A549 (cell line): ENCODE measurements at regions not wholly inside any gene's neighbourhood (a gene's known extent, or its start where the extent isn't known, plus 50 kb on each side); places are given as distances from the start of the nearest gene placed in this dataset.

Experiments used
- ATAC-seq, 2 experiments: fragments of 200-7000 bp in 1 of 2; fragments of >200 bp in 1 of 2; cut with Nextera tagmentation in 1 of 2; cut with Tn5 transposase in 1 of 2; 3 replicates each; pipeline versions ENCODE4 v1.8.0 to v1.9.1; 2018 to 2020; ENCODE audit warnings: mild to moderate bottlenecking in 1 of 2, moderate library complexity in 1 of 2
- CTCF ChIA-PET: fragments of 300-600 bp; sonication (Branson Sonifier 250); formaldehyde crosslinking; extraction: SDS; loops from one replicate; lab custom pipeline; 2021; ENCODE audit warnings: antibody characterized with exemption, inconsistent platforms; lab: Yijun Ruan, JAX
- POLR2A ChIA-PET: fragments of 350-600 bp; formaldehyde crosslinking; extraction: SDS; loops from one replicate; lab custom pipeline; 2021; ENCODE audit warnings: antibody characterized with exemption, inconsistent platforms; lab: Yijun Ruan, JAX
- DNase-seq, 2 experiments: peaks; one replicate each; pipeline versions ENCODE4 v3.0.0 to v3.0.0-alpha.2; 2011 to 2016; ENCODE audit warnings: low read depth in 1 of 2, low spot score in 1 of 2
- FAIRE-seq: peaks from 2 replicates; lab custom pipeline; 2011; peaks lifted over from hg19 to GRCh38; lab: Jason Lieb, UNC
- H3K27ac ChIP-seq, 2 experiments: fragments of >200 bp; sonication (Bioruptor Twin); formaldehyde crosslinking; 3 replicates each; pipeline ENCODE4 v1.5.1; 2016 to 2017
- H3K4me1 ChIP-seq: fragments of >200 bp; sonication (Bioruptor Twin); formaldehyde crosslinking; 3 replicates; pipeline ENCODE4 v1.6.1; 2016
- H3K4me2 ChIP-seq: fragments of >200 bp; sonication (Bioruptor Twin); formaldehyde crosslinking; 3 replicates; pipeline ENCODE4 v1.6.1; 2016
- H3K4me3 ChIP-seq: fragments of >200 bp; sonication (Bioruptor Twin); formaldehyde crosslinking; 3 replicates; pipeline ENCODE4 v1.5.1; 2016
- H3K9me3 ChIP-seq: fragments of >200 bp; sonication (Bioruptor Twin); formaldehyde crosslinking; 3 replicates; pipeline ENCODE4 v1.6.1; 2016
- ATOH8 ChIP-seq: fragments of 250-450 bp; sonication (Bioruptor Pico); IDR thresholded peaks from 2 replicates; pipeline ENCODE4 v1.5.0; 2020; ENCODE audit warnings: low read depth, mild to moderate bottlenecking, moderate library complexity
- BCL3 ChIP-seq: fragments of >200 bp; sonication (Bioruptor Twin); formaldehyde crosslinking; IDR thresholded peaks from 3 replicates; pipeline ENCODE4 v1.6.1; 2016
- CBX2 ChIP-seq: fragments of 200-600 bp; sonication (generic); IDR thresholded peaks from 2 replicates; pipeline ENCODE4 v1.6.1; 2016; ENCODE audit warnings: low read depth, mild to moderate bottlenecking, borderline replicate concordance
- CHD4 ChIP-seq: fragments of 200-600 bp; sonication (generic); IDR thresholded peaks from 2 replicates; pipeline ENCODE4 v1.6.1; 2016; ENCODE audit warnings: antibody characterized with exemption, mild to moderate bottlenecking, borderline replicate concordance
- EHMT2 ChIP-seq: fragments of 200-600 bp; sonication (generic); IDR thresholded peaks from 2 replicates; pipeline ENCODE4 v1.6.1; 2016; ENCODE audit warnings: antibody characterized with exemption, low read depth, mild to moderate bottlenecking, moderate library complexity
- ELK1 ChIP-seq: fragments of 150-350 bp; IDR thresholded peaks from 2 replicates; pipeline ENCODE4 v1.6.1; 2014; ENCODE audit warnings: low read depth, mild to moderate bottlenecking, low read length
- EP300 ChIP-seq, 2 experiments: fragments of >200 bp; sonication (Bioruptor Twin); formaldehyde crosslinking; IDR thresholded peaks; 2 replicates in 1 of 2; 3 replicates in 1 of 2; pipeline ENCODE4 v1.6.1; 2016 to 2017
- ESRRA ChIP-seq: fragments of 150-350 bp; IDR thresholded peaks from 2 replicates; pipeline ENCODE4 v1.6.1; 2014; ENCODE audit warnings: mild to moderate bottlenecking, low read length, borderline replicate concordance
- FOSL2 ChIP-seq, 2 experiments: fragments of 450-650 bp in 1 of 2; fragments of >200 bp in 1 of 2; sonication (Bioruptor Twin) in 1 of 2; formaldehyde crosslinking; IDR thresholded peaks; 2 replicates each; pipeline versions ENCODE4 v1.5.0 to v1.6.1; 2016 to 2020; ENCODE audit warnings: mild to moderate bottlenecking in 1 of 2, moderate library complexity in 1 of 2
- FOXS1 ChIP-seq: fragments of 250-450 bp; sonication (Bioruptor Pico); IDR thresholded peaks from 2 replicates; pipeline ENCODE4 v1.5.0; 2020; ENCODE audit warnings: mild to moderate bottlenecking, moderate library complexity
- GATA3 ChIP-seq: IDR thresholded peaks from 2 replicates; pipeline ENCODE4 v1.6.1; 2012; ENCODE audit warnings: borderline replicate concordance
- HDAC2 ChIP-seq: fragments of 200-600 bp; sonication (generic); IDR thresholded peaks from 2 replicates; pipeline ENCODE4 v1.6.1; 2016
- HOXA7 ChIP-seq: fragments of 250-450 bp; sonication (Bioruptor Pico); IDR thresholded peaks from 2 replicates; pipeline ENCODE4 v1.5.0; 2020; ENCODE audit warnings: mild to moderate bottlenecking, moderate library complexity
- JUN ChIP-seq, 2 experiments: fragments of >200 bp; sonication (Bioruptor Twin); formaldehyde crosslinking; IDR thresholded peaks; 2 replicates in 1 of 2; 3 replicates in 1 of 2; pipeline ENCODE4 v1.6.1; 2016 to 2017
- JUNB ChIP-seq: fragments of >200 bp; sonication (Bioruptor Twin); formaldehyde crosslinking; IDR thresholded peaks from 2 replicates; pipeline ENCODE4 v1.6.1; 2016
- KDM1A ChIP-seq: fragments of 200-600 bp; sonication (generic); IDR thresholded peaks from 2 replicates; pipeline ENCODE4 v1.6.1; 2016; ENCODE audit warnings: low read depth, mild to moderate bottlenecking
- KDM5A ChIP-seq: fragments of 200-600 bp; sonication (generic); IDR thresholded peaks from 2 replicates; pipeline ENCODE4 v1.6.1; 2016; ENCODE audit warnings: antibody characterized with exemption, mild to moderate bottlenecking
- NFE2L2 ChIP-seq: fragments of 150-350 bp; conservative IDR thresholded peaks from 2 replicates; pipeline ENCODE4 v1.6.1; 2014; ENCODE audit warnings: low read length
- NR3C1 ChIP-seq: fragments of >200 bp; sonication (Bioruptor Twin); formaldehyde crosslinking; IDR thresholded peaks from 3 replicates; pipeline ENCODE4 v1.6.1; 2017
- POLR2A ChIP-seq: IDR thresholded peaks from 2 replicates; pipeline ENCODE4 v1.6.1; 2012; ENCODE audit warnings: mild to moderate bottlenecking, low read length
- POLR2AphosphoS2 ChIP-seq: conservative IDR thresholded peaks from 2 replicates; pipeline ENCODE4 v1.6.1; 2012; ENCODE audit warnings: low read length, improper control_type of control experiment, inconsistent platforms
- SMC3 ChIP-seq: fragments of >200 bp; sonication (Bioruptor Twin); formaldehyde crosslinking; IDR thresholded peaks from 3 replicates; pipeline ENCODE4 v1.6.1; 2018; ENCODE audit warnings: inconsistent platforms
- TFCP2L1 ChIP-seq: fragments of 250-450 bp; sonication (Bioruptor Pico); IDR thresholded peaks from 2 replicates; pipeline ENCODE4 v1.5.0; 2021; ENCODE audit warnings: mild to moderate bottlenecking
- TP53 ChIP-seq: fragments of 250-450 bp; sonication (Bioruptor Pico); IDR thresholded peaks from 2 replicates; pipeline ENCODE4 v1.5.0; 2021; ENCODE audit warnings: mild to moderate bottlenecking, moderate library complexity
- ZC3H11A ChIP-seq: fragments of 450-650 bp; IDR thresholded peaks from 2 replicates; pipeline ENCODE4 v1.6.1; 2014; ENCODE audit warnings: antibody characterized with exemption, mild to moderate bottlenecking
- ZFP36 ChIP-seq: fragments of 450-650 bp; IDR thresholded peaks from 2 replicates; pipeline ENCODE4 v1.6.1; 2014; ENCODE audit warnings: borderline replicate concordance; ENCODE audit not compliant: partially characterized antibody
- ZSCAN20 ChIP-seq: fragments of 250-450 bp; sonication (Bioruptor Pico); IDR thresholded peaks from 2 replicates; pipeline ENCODE4 v1.8.0; 2022; ENCODE audit warnings: mild to moderate bottlenecking, moderate library complexity
- WGBS: methylation state at CpG from one replicate; pipeline ENCODE4 v1.1.6; 2017; ENCODE audit errors: missing lambda C conversion rate; 5-methylcytosine and 5-hydroxymethylcytosine counted together
- TF ChIP-seq, protein P1 (sequence below): IDR thresholded peaks from 2 replicates; pipeline ENCODE4 v1.6.1; 2012
- TF ChIP-seq, protein P2 (sequence below): IDR thresholded peaks from 2 replicates; pipeline ENCODE4 v1.6.1; 2012

GRCh38 chr12:28955931-28956330, 193.1 kb upstream of the FAR2 start:
- Histone ChIP-seq H3K27ac (no peak overlapping the region), H3K9me3 (no peaks in the 10 kb centered on the region), H3K4me3 (no peak overlapping the region)
- POLR2A ChIA-PET: no interaction called here
- ATAC-seq (no peak), DNase-seq (no peak)
- no peak for TF ChIP-seq POLR2AphosphoS2
- no peak for TF ChIP-seq FOXS1 (CRISPR knock-in tag)
- TF ChIP-seq CHD4: no peak
- TF ChIP-seq, all 56 proteins: peak for 0
- CTCF ChIA-PET: interaction anchor here (0.8 kb wide), 1 partner anchor 1223 kb away, joined by 3 read pairs; no protein-coding TSS in a partner anchor
- Histone ChIP-seq H3K4me2 (no peak overlapping the region), H3K4me1 (no peaks in the 10 kb centered on the region)
- FAIRE-seq: no peak

DNA sequence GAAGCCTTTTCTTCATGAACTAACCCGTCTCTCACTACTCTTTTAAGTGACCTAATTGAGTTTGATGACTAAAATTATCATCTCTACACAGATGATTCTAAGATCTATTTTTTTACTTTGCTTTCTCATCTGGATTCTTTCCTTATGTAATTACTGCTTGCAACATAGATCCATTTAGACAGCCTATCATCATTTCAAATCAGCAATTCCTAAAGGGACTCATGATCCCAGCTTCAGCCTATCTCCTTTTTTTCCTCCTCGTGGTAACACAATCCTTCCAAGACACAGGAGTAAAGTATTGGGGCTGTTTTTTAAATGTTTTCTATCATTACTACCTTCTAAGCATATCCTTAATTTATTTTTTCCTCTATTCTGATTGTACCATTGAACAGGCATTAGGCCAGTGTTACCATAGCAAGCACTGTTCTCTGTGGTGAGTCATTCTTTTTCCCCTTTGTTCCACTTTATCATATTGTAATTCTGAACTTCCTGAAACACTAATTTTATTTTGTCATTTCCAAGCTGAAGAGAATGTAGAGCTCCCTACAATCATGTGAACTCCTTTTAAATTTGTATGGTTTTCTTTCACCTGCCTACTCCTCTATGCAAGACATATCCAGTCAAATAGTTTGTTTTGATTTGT, 190.4 kb upstream of the FAR2 start:
- H3K4me1 ChIP-seq: no peaks in the 10 kb centered on the region
- no peaks in the 10 kb centered on the region for H3K9me3 ChIP-seq
- CTCF ChIA-PET: no interaction called here
- no peak overlapping the region for H3K4me3 ChIP-seq
- ATAC-seq (no peak), DNase-seq (no peak)
- 9% methylated on average over 2 of the region's 2 CpGs for WGBS
- POLR2A ChIA-PET: no interaction called here
- TF ChIP-seq NR3C1: no peak
- no peak for TF ChIP-seq ESRRA
- no peak for TF ChIP-seq ZFP36
- no peak for TF ChIP-seq EP300 (IDR thresholded peaks at IDR 0.05)
- TF ChIP-seq, protein P1, sequence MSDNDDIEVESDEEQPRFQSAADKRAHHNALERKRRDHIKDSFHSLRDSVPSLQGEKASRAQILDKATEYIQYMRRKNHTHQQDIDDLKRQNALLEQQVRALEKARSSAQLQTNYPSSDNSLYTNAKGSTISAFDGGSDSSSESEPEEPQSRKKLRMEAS: no peak
- TF ChIP-seq ELK1: no peak
- no peak for TF ChIP-seq ZSCAN20 (CRISPR knock-in tag)
- TF ChIP-seq JUNB: no peak
- no peak for TF ChIP-seq EHMT2
- no peak for TF ChIP-seq KDM5A
- TF ChIP-seq BCL3: no peak
- no peak for TF ChIP-seq NFE2L2
- TF ChIP-seq ZC3H11A: no peak
- no peak for TF ChIP-seq GATA3
- no peak for TF ChIP-seq JUN (IDR thresholded peaks at IDR 0.05)
- TF ChIP-seq KDM1A: no peak
- no peak for TF ChIP-seq TFCP2L1 (CRISPR knock-in tag)
- TF ChIP-seq SMC3: no peak
- TF ChIP-seq, all 56 proteins: peak for 0
- FAIRE-seq: no peak
- H3K27ac ChIP-seq: no peak overlapping the region
- H3K4me2 ChIP-seq: no peak overlapping the region

DNA sequence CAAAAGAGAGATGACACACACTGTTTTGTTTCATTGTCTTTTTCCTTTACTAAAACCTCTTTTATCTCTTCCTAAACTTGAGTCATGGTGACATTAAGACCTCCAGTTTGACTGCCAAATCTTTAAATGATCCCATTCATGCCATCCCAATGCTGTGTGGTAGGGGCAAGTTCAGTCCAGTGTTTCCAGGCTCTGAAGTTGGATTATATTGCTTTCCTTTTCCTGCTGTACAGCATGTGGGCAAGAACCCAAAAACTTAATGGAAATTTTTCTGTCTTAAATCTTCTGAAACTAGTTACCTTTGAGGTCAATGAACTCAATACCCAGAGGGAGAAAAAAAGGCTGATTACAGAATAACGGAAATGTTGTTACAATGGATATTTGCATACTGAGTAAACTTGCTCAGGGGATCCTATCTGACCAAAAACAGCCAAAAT, 187.1 kb upstream of the FAR2 start:
- no peak for FAIRE-seq
- WGBS: 5% methylated on average over 1 of the region's 1 CpG
- POLR2A ChIA-PET: no interaction called here

More for the DNA sequence above, 187.1 kb upstream of the FAR2 start:
- Histone ChIP-seq H3K27ac (no peak overlapping the region), H3K4me1 (no peaks in the 10 kb centered on the region), H3K9me3 (no peaks in the 10 kb centered on the region), H3K4me2 (no peak overlapping the region), H3K4me3 (no peak overlapping the region)
- CTCF ChIA-PET: no interaction called here
- TF ChIP-seq POLR2A: no peak
- no peak for TF ChIP-seq FOSL2 (IDR thresholded peaks at IDR 0.05)
- TF ChIP-seq FOSL2 (CRISPR knock-in tag; IDR thresholded peaks at IDR 0.05): no peak
- TF ChIP-seq TP53: no peak
- no peak for TF ChIP-seq HDAC2
- TF ChIP-seq, protein P2, sequence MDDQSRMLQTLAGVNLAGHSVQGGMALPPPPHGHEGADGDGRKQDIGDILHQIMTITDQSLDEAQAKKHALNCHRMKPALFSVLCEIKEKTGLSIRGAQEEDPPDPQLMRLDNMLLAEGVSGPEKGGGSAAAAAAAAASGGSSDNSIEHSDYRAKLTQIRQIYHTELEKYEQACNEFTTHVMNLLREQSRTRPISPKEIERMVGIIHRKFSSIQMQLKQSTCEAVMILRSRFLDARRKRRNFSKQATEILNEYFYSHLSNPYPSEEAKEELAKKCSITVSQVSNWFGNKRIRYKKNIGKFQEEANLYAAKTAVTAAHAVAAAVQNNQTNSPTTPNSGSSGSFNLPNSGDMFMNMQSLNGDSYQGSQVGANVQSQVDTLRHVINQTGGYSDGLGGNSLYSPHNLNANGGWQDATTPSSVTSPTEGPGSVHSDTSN: no peak
- TF ChIP-seq HOXA7 (CRISPR knock-in tag): no peak
- TF ChIP-seq CBX2: no peak
- TF ChIP-seq ATOH8 (CRISPR knock-in tag): no peak
- DNase-seq (no peak), ATAC-seq (no peak)
